Gastrocnemius medialis (tissue), 4 donors: ENCODE measurements at regions not wholly inside any gene's neighbourhood (a gene's known extent, or its start where the extent isn't known, plus 50 kb on each side); places are given as distances from the start of the nearest gene placed in this dataset.

Source experiments
- POLR2A ChIP-seq, 2 donors: fragments of 450-650 bp; IDR thresholded peaks; one replicate each; pipeline ENCODE4 v1.6.1; 2017; ENCODE audit warnings: antibody characterized with exemption in 2 of 2, mild to moderate bottlenecking in 2 of 2, moderate library complexity in 2 of 2
- TF ChIP-seq, protein P1 (sequence below), 5 experiments: fragments of 450-650 bp in 3 of 5; fragments of 200-600 bp in 2 of 5; sonication (generic) in 2 of 5; IDR thresholded peaks in 4 of 5; conservative IDR thresholded peaks in 1 of 5; 1 replicate in 4 of 5; 2 replicates in 1 of 5; pipeline ENCODE4 v1.5.1; 2016 to 2019; ENCODE audit warnings: antibody characterized with exemption in 5 of 5, mild to moderate bottlenecking in 3 of 5, moderate library complexity in 3 of 5

DNA sequence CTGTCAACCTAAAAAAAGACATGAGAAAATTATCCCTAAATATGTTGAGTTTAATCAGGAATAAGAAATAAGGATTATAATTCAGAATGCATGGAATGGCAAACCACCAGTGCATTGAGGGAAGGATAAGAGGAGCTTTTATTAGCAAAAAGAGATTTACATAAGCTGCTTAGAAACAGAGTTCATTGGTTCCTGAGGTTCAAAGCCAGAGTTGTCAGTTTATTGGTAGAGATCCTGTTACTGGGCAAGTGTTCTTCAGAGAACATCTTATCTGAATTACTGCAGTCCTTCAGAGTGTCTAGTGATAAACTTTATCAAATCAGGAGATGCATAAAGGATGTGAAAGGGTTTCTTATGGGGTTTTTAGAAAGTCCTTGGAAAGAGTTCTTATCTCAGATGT lies 76.0 kb upstream of the MEX3C start:
- TF ChIP-seq, protein P1, sequence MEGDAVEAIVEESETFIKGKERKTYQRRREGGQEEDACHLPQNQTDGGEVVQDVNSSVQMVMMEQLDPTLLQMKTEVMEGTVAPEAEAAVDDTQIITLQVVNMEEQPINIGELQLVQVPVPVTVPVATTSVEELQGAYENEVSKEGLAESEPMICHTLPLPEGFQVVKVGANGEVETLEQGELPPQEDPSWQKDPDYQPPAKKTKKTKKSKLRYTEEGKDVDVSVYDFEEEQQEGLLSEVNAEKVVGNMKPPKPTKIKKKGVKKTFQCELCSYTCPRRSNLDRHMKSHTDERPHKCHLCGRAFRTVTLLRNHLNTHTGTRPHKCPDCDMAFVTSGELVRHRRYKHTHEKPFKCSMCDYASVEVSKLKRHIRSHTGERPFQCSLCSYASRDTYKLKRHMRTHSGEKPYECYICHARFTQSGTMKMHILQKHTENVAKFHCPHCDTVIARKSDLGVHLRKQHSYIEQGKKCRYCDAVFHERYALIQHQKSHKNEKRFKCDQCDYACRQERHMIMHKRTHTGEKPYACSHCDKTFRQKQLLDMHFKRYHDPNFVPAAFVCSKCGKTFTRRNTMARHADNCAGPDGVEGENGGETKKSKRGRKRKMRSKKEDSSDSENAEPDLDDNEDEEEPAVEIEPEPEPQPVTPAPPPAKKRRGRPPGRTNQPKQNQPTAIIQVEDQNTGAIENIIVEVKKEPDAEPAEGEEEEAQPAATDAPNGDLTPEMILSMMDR (IDR thresholded peaks at IDR 0.05 in 4 of 5, conservative IDR thresholded peaks at IDR 0.05 in 1 of 5), result no peak
- TF ChIP-seq POLR2A (IDR thresholded peaks at IDR 0.05), result no peak
